Spleen (tissue), 7 donors: ENCODE measurements at regions not wholly inside any gene's neighbourhood (a gene's known extent, or its start where the extent isn't known, plus 50 kb on each side); places are given as distances from the start of the nearest gene placed in this dataset.

ENCODE experiments used
- POLR2A ChIP-seq, 3 donors: fragments of 450-650 bp; IDR thresholded peaks; one replicate each; pipeline ENCODE4 v1.5.1; 2017; ENCODE audit warnings: antibody characterized with exemption in 3 of 3, mild to moderate bottlenecking in 1 of 3
- TF ChIP-seq, protein P1 (sequence below), 11 experiments: fragments of 200-600 bp in 7 of 11; fragments of 450-650 bp in 4 of 11; sonication (generic) in 4 of 11; IDR thresholded peaks in 8 of 11; conservative IDR thresholded peaks in 3 of 11; 1 replicate in 7 of 11; 2 replicates in 4 of 11; pipeline versions ENCODE4 v1.4.0 to v1.8.0; 2016 to 2021; ENCODE audit warnings: antibody characterized with exemption in 11 of 11, inconsistent platforms in 4 of 11, mild to moderate bottlenecking in 1 of 11
- donor health status: DM: no; HTN: no; CAD: no; lungs with moderate emphysema.
- donor health status: DM: no; HTN: no; CAD: no.
- donor health status: DM: no; HTN: no; CAD: no.

DNA sequence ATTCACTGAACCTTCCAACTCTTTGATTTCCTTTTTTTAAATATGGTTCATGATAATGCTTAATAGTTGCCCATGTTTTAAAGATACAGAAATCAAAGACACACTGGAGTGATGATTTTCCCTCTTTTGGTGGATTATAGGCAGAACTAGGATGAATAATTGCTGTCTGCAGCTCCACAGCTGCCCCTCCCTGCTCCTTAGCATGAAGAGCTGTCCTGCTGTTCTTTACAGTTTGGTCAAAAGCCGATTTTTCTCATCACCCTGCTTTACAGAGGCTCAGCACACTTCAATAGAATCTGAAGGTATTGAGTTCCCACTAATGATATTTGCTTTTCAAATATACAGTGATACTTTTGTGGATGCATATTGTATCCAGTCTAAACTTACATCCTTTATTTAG, 202.6 kb downstream of the AASDHPPT start:
- no peak for TF ChIP-seq POLR2A (IDR thresholded peaks at IDR 0.05)
- TF ChIP-seq, protein P1, sequence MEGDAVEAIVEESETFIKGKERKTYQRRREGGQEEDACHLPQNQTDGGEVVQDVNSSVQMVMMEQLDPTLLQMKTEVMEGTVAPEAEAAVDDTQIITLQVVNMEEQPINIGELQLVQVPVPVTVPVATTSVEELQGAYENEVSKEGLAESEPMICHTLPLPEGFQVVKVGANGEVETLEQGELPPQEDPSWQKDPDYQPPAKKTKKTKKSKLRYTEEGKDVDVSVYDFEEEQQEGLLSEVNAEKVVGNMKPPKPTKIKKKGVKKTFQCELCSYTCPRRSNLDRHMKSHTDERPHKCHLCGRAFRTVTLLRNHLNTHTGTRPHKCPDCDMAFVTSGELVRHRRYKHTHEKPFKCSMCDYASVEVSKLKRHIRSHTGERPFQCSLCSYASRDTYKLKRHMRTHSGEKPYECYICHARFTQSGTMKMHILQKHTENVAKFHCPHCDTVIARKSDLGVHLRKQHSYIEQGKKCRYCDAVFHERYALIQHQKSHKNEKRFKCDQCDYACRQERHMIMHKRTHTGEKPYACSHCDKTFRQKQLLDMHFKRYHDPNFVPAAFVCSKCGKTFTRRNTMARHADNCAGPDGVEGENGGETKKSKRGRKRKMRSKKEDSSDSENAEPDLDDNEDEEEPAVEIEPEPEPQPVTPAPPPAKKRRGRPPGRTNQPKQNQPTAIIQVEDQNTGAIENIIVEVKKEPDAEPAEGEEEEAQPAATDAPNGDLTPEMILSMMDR (IDR thresholded peaks at IDR 0.05 in 8 of 11, conservative IDR thresholded peaks at IDR 0.05 in 3 of 11): no peak
